Bone marrow (tissue), 2 donors: ENCODE measurements at regions not wholly inside any gene's neighbourhood (a gene's known extent, or its start where the extent isn't known, plus 50 kb on each side); places are given as distances from the start of the nearest gene placed in this dataset.
"Not testable (repeated sequence)": the region's sequence is repeated elsewhere in the genome, so short reads cannot be mapped to it uniquely, and the experiment has no call there.

ENCODE experiments used
- DNase-seq, 2 donors: peaks; one replicate each; lab custom pipeline; 2025; lab: John Stamatoyannopoulos, UW

DNA sequence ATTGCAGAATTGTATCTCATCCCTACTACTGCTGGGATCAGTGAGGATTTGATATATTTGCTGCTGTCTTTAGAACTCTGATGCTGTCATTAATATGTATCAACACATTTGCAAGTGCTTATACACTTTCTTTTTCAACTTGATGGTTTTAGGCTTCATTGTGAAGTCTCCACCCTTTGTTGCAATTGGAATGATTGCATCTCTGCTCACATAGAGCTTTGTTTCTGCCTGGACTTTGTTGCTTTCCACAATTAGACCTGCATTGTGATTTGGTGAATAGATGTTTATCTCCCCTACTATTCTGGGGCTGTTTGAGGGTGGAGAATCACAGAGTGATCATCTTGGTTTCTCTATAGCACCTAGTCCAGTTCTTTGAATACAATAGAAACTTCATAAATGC, 666.7 kb downstream of the EPM2A start:
- DNase-seq: no peak

DNA sequence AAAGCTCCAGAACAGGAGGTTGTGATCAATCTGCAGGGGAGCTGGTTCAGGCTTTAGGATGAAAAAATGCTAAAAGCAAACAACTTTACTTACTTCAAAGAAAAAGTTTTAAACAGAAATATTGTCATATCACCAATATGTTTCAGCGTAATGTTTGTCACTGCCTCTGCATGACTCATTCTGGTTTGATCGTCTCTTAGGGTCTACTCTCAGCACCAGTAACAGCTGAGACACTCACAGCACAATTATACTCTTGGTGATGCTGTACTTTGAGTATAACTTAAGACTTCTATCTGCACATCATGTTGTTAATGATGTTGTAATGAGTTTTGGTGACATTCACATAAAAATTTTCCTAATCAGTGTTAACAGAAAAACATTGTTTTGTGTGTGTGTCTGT, 665.4 kb downstream of the EPM2A start:
- no peak for DNase-seq

DNA sequence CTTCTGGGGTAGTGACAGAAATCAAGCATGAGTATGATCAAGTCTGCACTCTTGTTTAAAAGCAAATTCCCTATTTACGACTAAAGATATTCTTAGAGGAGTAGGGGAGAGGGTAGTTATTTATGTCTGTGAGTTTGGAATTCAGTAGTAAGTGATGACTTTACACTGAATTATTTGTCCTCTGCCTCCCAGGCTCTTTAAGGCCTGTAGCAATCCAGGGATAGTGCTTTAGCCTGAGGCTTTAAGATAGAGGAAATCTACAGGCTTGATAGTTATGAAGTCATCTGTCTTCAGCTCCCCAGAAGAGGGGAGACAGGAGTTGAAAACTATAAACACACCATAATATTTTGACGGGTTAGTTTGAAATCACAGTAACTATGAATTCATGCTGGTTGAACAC, 664.5 kb downstream of the EPM2A start:
- DNase-seq: no peak

DNA sequence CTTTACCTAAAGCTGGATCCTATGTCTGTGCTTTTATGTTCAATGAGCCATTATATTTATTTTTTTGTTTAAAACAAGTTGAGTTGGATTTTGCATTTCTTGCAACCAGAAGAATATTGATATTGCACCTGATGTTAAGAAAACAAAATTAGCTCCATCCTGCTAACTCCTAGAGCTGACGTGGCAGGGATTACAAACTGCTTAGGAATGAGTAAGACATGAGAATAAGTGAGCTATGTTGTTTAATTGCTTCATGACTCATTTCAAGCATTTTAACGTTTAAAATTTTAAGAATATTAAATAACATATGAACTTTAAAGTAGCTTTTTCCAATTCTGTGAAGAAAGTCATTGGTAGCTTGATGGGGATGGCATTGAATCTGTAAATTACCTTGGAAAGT, 663.5 kb downstream of the EPM2A start:
- no peak for DNase-seq

DNA sequence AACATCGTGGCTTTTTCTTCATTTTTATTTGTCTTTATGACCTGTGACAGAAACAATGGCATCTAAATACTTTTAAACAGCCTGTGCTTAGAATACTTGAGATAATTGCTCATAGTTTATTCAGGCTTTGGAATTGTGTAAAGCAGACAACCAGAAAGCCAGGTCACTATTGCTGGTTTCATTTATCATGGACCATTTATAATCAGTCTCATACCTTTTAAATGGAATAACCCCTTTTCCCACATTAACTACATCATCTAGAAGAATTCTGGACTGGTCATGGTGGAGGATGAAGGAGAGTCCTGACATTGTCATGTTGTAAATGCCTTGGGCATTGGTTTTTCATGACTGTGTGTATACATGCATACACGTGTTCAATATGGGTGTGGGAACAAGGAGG, 661.5 kb downstream of the EPM2A start:
- no peak for DNase-seq

DNA sequence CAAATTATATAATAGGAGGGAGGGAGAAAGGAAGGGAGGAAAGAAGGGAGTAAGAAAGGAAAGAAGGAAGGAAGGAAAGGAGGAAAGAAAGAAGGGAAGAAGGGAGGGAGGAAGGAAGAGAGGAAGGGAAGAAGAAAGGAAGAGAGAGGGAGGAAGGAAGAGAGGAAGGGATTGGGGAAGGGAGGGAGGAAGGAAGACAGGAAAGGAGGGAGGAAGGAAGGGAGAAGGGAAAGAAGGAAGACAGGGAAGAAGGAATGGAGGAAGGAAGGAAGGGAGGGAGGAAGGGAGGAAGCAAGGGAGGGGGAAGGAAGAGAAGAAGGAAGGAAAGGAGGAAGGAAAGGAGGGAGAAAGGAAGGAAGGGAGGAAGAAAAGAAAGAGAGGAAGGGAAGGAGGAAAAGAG, 660.5 kb downstream of the EPM2A start:
- no peak for DNase-seq

DNA sequence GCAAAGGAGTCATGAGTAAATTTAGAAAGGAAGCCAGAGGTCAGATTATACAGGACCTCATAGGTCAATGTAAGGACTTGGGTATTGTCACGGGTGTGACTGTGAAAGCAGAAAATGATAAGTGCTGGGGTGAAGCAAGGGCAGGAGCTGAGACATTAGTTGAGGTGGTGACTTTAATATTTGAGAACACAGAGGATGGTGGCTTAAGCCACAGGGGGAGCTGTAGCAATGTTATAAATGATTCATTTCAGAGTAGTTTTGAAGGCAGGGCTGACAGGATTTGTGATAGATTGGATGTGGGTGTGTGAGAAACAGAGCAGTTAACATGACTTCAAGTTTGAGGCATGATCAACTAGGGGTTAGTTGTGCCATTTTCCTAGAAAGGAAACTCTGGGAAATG, 659.9 kb downstream of the EPM2A start:
- no peak for DNase-seq

DNA sequence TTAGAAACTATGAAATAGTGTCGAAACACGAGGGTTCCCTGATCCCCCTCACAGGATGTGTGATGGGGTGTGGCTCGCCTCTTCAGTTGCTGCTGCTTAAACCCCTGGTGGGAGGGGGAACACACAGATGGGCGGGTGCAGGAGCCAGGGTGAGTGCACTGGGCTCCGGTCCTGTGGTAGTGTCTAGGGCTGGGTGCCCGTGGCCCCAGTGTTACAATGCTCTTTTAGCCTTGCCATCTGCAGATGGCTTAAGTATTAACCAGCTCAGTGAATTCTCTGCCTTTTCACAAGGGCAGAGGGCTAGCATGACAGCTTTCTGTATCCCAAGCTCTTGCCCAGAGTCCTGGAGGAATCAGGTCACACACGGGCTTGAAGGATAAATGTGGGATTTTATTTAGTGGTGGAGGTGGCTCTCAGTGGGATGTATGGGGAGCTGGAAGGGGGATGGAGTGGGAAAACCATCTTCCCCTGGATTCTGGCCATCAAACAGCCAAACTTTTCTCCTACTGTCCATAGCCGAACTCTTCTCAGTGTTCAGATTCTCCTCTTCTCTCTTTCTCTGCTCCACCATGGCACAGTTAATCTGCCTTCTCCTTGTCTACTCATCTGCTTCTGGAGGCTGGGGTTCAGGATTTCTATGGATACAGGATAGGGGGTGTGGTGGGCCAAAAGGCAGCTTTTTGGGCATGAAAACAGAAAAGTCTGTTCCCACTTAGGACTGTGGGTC, 659.0 kb downstream of the EPM2A start:
- DNase-seq: no peak

DNA sequence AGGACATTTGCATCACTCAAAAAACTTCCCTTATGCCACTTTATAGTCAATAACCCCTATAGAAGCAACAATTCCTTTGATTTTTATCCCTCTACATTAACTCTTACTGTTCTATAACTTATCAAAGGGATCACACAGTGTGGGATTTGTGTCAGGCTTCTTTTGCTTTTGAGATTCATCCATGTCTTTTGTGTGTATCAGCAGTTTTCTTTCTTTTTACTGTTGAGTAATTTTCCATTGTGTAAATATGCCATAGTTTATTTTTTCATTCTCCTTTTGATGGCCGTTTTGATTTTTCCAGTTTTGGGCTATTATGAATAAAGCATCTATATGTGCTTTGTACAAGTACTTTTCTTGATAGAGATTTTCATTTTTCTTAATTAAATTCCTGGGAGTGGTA, 657.9 kb downstream of the EPM2A start:
- DNase-seq: no peak

DNA sequence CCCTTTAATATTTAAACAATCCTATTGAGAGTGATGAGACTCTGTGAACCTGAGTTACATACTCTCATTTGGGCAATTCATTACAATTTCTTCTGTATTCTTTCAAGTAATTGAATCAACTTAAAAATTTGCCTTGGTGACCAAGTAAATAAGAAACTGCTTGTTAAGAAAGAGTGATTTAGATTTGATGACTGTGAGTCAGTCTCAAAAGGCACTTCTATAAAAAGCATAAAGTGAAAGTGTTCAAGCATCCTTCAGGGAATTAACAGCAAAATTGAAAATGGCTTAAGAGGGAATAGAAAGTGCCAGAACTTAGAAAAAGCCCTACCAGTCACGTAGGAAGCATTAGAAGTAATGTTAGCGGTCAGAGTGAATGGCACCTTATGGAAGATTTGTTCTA, 654.7 kb downstream of the EPM2A start:
- no peak for DNase-seq

DNA sequence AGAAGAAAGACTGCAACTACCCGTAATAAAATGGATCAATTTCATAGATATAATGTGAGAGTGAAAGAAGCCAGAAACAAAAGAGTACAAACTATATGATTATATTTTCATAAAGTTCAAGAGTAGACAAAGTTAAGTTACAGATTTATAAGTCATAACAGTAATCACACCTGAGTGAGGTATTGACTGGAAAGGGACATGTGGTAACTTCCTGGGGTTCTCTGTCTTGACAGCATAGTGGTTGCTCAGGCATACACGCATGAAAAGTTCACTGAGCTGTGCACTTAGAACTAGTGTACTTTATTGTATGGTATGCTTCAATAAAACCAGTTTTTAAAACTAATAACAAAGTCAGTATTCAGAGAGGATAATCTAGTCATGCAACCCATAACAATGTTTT, 653.6 kb downstream of the EPM2A start:
- no peak for DNase-seq

DNA sequence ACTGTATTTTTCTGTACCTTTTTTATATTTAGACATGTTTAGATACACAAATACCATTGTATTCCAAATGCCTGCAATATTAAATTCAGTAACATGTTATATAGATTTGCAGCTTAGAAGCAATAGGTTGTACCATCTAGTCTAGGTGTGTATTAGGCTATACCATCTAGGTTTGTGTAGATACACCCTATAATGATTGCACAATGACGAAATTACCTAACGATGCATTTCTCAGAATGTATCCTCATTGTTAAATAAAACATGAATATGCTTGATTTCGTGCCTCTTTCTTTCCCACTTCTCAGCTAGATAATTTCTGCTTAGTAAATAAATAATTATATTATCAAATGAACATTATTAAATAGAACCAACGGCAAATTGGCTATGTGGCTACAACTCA, 653.0 kb downstream of the EPM2A start:
- DNase-seq: no peak

DNA sequence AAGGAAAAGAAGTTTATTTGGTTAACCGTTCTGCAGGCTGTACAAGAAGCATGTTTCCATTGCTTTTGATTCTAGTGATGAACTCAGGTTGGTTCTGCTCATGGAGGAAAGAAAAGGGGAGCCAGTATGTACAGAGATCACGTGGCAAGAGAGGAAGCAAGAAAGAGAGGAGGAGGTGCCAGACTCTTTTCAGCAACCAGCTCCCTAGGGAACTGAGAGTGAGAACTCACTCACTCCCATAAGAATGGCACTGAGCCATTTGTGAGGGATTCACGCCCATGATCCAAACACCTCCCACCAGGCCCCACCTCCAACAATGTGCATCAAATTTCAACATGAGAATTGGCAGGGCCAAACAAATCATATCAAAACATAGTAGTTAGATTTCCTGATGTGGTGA, 649.1 kb downstream of the EPM2A start:
- no peak for DNase-seq

DNA sequence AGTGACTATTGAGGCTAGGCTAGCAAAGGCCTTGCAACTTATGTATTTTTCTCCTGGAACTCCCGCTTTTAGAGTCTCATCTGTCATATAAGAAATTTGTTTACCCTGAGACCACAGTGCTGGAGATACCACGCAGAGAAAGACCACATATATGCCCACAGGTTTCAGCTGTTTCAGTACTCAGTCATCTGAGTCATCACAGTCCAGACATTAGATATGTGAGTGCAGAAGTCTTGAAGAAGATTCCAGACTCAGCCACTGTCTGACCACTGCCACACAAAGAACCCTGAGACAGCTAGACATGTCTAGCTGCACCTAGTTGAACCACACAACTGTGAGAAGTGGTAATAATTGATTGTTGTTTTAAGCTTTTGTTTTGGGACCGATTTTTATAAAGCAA, 648.3 kb downstream of the EPM2A start:
- no peak for DNase-seq

DNA sequence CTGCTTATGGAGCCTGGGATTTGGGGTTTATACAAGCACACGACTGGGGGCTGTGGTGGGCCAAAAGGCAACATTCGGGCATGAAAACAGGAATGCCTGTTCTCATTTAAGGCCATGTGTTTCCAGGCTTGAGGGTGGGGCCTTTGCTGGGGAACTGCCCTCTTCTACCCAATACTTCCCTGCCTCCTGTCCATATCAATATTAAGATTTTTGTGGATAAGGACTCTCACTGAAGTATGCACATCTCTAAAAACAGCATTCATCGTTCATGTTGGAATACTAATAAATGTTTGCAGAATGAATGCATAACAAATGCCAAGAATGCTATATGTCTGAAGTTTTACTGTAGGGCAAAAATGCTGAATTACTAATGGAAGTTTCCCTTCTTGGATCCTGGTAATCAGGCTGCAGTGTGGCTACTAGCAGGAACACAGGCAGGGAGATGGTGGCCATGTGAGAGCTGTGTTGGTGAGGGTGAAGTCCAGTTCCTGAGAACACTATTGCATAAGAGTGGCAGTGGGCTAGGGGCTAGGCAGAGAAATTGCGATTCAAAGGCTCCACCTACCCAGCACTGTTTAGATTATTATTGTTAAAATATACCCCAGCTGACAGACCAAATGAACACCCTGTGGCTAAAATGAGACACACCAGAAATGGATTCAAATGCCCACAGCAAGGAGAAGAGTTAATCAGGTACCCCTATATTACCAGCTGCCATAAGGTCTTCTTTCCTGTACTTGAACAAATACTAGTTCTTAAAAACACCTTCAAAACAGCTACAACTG, 644.3 kb downstream of the EPM2A start:
- no peak for DNase-seq

DNA sequence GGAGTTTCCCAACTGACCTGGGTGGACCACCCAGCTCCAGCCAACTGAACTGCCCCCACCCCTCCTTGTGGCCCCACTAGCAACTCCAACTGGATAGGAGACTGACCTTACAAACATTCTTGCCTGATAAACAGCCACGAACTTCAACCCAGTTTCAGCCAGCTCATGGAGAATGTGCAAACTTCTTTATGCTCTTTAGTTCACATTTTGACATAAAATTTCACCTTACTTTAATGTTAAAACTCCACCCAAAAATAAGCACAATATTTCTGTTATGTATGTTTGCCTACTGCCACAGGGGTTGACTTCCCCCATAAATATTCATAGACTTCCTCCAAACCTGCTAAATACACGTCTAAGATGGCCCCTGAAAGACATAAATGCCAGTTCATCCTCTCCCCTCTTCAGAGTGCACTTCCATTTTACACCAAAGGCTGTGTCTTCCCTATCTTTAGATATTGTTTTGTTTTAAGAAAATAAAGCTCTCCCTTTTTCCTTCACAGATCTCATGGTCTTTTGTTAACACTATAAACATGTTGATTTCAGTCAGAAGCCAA, 643.7 kb downstream of the EPM2A start:
- DNase-seq: no peak

DNA sequence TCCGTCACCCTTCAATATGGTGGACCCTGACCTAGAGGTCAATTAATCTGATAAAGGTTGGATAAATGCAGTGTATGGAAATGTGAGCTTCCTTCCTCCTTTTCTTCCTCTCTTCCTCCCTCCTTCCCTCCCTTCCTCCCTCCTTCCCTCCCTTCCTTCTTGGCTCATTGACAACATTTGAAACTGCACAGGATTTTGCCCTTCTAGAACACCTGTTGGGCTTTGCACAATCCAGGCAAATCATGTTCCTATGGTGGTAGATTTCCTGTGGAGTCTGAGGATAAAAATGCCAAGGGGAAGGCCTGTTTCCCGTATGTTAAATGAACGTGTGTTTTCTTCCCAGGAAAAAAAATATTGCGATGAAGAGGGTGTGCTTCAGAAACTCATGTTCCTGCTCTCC, 642.8 kb downstream of the EPM2A start:
- no peak for DNase-seq

DNA sequence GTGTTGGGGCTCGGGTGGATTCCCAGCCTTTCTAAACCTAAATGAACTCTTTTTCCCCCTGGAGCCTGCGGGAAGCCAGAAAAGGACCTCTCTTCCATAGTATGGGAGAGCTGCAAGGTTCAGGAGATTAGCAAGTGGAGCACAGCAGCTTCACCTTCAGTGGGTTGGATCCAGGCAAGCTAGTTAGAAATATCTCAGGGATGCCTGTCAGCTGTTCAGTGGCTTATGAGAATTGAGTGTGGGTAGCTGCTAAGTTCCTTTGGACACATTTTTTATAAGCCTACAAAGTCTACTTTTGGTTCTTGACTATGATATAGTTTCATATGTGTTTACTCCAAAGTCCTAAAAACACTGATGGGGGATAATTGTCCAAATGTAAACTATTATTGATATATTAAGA, 642.1 kb downstream of the EPM2A start:
- DNase-seq: no peak

DNA sequence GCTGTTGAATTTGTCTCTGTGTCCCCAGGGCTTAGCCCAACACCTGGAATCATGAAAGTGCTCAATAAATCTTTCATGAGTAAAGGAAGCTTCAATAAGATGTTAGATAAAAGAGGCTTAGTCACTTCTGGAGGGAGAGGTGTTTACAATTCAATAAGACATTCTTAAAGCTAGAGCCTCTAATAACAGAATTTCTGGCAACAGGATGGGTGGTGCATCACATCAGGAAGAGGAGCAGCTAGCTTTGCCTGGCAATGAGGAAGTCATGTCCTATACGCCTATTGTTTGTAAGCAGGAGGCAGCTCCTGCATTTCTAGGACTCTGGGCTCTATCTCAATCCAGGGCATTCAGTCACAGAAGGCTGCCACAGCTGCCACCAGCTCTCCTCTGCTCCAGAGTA, 638.5 kb downstream of the EPM2A start:
- DNase-seq: no peak

DNA sequence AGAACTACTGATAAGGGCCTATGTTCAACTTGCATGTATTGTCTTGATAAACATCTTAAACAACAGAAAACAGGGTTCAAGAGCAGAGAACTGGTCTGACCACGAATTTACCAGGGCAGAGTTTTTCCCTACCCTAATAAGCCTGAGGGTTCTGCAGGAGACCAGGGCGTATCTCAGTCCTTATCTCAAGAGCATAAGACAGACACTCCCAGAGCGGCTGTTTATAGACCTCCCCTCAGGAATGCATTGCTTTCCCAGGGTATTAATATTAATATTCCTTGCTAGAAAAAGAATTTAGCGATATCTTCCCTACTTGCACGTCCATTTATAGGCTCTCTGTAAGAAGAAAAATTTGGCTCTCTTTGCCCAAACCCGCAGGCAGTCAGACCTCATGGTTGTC, 637.2 kb downstream of the EPM2A start:
- not testable (repeated sequence) for DNase-seq

DNA sequence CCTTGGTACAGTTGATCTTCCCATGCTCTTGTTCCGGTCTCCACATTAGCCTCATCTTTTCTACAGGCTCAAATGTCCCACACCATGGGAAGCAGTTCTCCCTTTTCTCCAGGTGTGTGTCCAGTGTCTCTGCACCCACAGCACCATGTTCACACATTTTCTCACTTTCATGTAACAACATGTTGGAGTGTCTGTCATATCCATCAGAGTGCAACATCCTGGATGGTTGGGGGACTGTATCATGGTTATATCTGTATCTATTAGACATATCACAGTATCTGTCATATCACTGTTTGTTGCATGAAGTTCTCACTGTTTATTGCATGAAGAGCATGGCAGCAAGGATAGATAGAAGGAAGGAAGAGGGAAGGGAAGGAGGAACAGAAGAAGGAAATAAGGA, 635.6 kb downstream of the EPM2A start:
- DNase-seq: no peak

DNA sequence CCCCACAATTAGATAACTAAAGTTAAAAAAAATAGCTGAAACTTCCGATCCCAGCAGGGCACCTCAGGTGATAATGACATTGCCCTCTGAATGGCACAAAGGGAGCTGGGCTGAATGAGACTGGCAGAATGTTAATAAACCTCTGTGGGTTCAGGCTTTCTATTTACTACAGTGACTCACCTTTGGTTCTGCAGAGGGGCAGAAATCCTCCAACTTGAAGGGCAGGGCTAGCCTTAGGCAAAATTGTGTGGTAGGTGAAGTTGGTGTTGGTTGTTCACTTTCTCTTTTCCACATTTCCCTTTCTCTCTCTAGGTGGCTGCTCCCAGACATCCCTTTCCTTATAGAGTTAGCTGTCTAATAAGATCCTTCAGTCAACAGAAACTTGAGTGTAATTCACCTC, 625.2 kb downstream of the EPM2A start:
- DNase-seq: no peak

DNA sequence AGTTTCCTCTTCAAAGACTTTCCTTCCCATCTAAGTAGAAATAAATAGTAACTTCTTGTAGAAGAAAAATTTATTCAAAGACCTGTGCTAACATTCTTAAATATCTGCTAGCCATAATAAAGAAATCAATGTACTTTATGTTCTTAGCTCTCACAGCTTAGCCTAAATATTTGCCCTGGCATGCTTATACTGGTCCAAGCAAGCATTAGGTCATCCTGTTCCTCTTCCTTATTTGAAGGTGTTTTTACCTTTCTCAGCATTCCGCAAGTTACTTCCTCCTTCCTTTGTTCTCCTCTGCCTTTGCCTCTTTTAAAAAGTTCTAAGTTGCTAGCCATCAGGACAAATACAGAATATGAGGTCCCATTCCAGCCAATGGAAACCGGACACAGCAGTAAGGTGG, 623.9 kb downstream of the EPM2A start:
- DNase-seq: not testable (repeated sequence)
